ENCODE measurements at regions not wholly inside any gene's neighbourhood (a gene's known extent, or its start where the extent isn't known, plus 50 kb on each side); places are given as distances from the start of the nearest gene placed in this dataset.

- TF ChIP-seq, protein P1, sequence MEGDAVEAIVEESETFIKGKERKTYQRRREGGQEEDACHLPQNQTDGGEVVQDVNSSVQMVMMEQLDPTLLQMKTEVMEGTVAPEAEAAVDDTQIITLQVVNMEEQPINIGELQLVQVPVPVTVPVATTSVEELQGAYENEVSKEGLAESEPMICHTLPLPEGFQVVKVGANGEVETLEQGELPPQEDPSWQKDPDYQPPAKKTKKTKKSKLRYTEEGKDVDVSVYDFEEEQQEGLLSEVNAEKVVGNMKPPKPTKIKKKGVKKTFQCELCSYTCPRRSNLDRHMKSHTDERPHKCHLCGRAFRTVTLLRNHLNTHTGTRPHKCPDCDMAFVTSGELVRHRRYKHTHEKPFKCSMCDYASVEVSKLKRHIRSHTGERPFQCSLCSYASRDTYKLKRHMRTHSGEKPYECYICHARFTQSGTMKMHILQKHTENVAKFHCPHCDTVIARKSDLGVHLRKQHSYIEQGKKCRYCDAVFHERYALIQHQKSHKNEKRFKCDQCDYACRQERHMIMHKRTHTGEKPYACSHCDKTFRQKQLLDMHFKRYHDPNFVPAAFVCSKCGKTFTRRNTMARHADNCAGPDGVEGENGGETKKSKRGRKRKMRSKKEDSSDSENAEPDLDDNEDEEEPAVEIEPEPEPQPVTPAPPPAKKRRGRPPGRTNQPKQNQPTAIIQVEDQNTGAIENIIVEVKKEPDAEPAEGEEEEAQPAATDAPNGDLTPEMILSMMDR (conservative IDR thresholded peaks at IDR 0.05; ENCODE audit: low read depth, low read length): no peak
- TF ChIP-seq EZH2 (IDR thresholded peaks at IDR 0.05; ENCODE audit: low read length, unreplicated experiment) (no peak), EZH2phosphoT487 (IDR thresholded peaks at IDR 0.05; ENCODE audit: borderline replicate concordance, low read length) (no peak)
Observed at GRCh38 chr2:176484838-176485237, 215.6 kb downstream of the MTX2 start.
